DND-41 (cell line): ENCODE measurements at regions not wholly inside any gene's neighbourhood (a gene's known extent, or its start where the extent isn't known, plus 50 kb on each side); places are given as distances from the start of the nearest gene placed in this dataset.

Experiments
- CTCF ChIP-seq: IDR thresholded peaks from 2 replicates; pipeline ENCODE4 v1.5.1; 2012; ENCODE audit warnings: borderline replicate concordance, low read length, moderate library complexity, mild to moderate bottlenecking; ENCODE audit not compliant: poor library complexity, severe bottlenecking; ENCODE audit errors: extremely low read depth
- EZH2 ChIP-seq: IDR thresholded peaks from 3 replicates; pipeline ENCODE4 v1.6.1; 2012; ENCODE audit warnings: borderline replicate concordance, low read depth, mild to moderate bottlenecking, moderate library complexity, low read length, inconsistent platforms; ENCODE audit not compliant: severe bottlenecking

- TF ChIP-seq CTCF (no peak), EZH2 (no peak)
Observed at GRCh38 chr3:110968076-110968475, 103.5 kb upstream of the NECTIN3 start.
